ENCODE measurements at regions not wholly inside any gene's neighbourhood (a gene's known extent, or its start where the extent isn't known, plus 50 kb on each side); places are given as distances from the start of the nearest gene placed in this dataset.

DNA sequence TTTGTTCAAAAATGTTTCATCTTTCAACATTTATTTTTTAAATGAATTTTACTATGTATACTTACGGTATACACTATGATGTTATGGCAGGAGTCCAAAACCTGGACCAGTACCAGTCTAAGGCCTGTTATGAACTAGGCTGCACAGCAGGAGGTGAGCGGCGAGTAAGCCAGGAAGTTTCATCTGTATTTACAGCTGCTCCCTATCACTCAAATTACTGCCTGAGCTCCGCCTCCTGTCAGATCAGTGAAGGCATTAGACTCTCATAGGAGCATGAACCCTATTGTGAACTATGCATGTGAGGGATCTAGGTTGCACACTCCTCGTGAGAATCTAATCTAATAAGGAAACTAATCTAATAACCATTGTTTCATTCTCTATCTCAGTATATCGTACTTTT, 715.5 kb upstream of the PTPRD start:
- TF ChIP-seq, protein P1, sequence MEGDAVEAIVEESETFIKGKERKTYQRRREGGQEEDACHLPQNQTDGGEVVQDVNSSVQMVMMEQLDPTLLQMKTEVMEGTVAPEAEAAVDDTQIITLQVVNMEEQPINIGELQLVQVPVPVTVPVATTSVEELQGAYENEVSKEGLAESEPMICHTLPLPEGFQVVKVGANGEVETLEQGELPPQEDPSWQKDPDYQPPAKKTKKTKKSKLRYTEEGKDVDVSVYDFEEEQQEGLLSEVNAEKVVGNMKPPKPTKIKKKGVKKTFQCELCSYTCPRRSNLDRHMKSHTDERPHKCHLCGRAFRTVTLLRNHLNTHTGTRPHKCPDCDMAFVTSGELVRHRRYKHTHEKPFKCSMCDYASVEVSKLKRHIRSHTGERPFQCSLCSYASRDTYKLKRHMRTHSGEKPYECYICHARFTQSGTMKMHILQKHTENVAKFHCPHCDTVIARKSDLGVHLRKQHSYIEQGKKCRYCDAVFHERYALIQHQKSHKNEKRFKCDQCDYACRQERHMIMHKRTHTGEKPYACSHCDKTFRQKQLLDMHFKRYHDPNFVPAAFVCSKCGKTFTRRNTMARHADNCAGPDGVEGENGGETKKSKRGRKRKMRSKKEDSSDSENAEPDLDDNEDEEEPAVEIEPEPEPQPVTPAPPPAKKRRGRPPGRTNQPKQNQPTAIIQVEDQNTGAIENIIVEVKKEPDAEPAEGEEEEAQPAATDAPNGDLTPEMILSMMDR (IDR thresholded peaks at IDR 0.05): no peak
- no peak for TF ChIP-seq EP300 (IDR thresholded peaks at IDR 0.05)
- no peak for TF ChIP-seq CHD4 (IDR thresholded peaks at IDR 0.05; ENCODE audit: borderline replicate concordance)
- TF ChIP-seq, protein P2, sequence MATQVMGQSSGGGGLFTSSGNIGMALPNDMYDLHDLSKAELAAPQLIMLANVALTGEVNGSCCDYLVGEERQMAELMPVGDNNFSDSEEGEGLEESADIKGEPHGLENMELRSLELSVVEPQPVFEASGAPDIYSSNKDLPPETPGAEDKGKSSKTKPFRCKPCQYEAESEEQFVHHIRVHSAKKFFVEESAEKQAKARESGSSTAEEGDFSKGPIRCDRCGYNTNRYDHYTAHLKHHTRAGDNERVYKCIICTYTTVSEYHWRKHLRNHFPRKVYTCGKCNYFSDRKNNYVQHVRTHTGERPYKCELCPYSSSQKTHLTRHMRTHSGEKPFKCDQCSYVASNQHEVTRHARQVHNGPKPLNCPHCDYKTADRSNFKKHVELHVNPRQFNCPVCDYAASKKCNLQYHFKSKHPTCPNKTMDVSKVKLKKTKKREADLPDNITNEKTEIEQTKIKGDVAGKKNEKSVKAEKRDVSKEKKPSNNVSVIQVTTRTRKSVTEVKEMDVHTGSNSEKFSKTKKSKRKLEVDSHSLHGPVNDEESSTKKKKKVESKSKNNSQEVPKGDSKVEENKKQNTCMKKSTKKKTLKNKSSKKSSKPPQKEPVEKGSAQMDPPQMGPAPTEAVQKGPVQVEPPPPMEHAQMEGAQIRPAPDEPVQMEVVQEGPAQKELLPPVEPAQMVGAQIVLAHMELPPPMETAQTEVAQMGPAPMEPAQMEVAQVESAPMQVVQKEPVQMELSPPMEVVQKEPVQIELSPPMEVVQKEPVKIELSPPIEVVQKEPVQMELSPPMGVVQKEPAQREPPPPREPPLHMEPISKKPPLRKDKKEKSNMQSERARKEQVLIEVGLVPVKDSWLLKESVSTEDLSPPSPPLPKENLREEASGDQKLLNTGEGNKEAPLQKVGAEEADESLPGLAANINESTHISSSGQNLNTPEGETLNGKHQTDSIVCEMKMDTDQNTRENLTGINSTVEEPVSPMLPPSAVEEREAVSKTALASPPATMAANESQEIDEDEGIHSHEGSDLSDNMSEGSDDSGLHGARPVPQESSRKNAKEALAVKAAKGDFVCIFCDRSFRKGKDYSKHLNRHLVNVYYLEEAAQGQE (IDR thresholded peaks at IDR 0.05): no peak
- TF ChIP-seq RAD21 (conservative IDR thresholded peaks at IDR 0.05 in 1 of 2, IDR thresholded peaks at IDR 0.05 in 1 of 2): no peak
- TF ChIP-seq POLR2A (IDR thresholded peaks at IDR 0.05; ENCODE audit: low read length): no peak
- no peak for TF ChIP-seq MAZ (IDR thresholded peaks at IDR 0.05; ENCODE audit: borderline replicate concordance, low read depth, low read length)
- TF ChIP-seq, protein P3, sequence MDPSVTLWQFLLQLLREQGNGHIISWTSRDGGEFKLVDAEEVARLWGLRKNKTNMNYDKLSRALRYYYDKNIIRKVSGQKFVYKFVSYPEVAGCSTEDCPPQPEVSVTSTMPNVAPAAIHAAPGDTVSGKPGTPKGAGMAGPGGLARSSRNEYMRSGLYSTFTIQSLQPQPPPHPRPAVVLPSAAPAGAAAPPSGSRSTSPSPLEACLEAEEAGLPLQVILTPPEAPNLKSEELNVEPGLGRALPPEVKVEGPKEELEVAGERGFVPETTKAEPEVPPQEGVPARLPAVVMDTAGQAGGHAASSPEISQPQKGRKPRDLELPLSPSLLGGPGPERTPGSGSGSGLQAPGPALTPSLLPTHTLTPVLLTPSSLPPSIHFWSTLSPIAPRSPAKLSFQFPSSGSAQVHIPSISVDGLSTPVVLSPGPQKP (IDR thresholded peaks at IDR 0.05; ENCODE audit: low read depth, low read length): no peak
- TF ChIP-seq MAFK (IDR thresholded peaks at IDR 0.05; ENCODE audit: partially characterized antibody): no peak
- no peak for TF ChIP-seq CBX2 (IDR thresholded peaks at IDR 0.05; ENCODE audit: borderline replicate concordance, low read depth)
- no peak for TF ChIP-seq SMC3 (IDR thresholded peaks at IDR 0.05)

Data from A549 (cell line).